HepG2 (cell line): ENCODE measurements at regions not wholly inside any gene's neighbourhood (a gene's known extent, or its start where the extent isn't known, plus 50 kb on each side); places are given as distances from the start of the nearest gene placed in this dataset.

Source experiments
- CTCF ChIP-seq: sonication (generic); formaldehyde crosslinking; IDR thresholded peaks from 2 replicates; pipeline ENCODE4 v1.5.0; 2020; ENCODE audit warnings: mild to moderate bottlenecking, missing genetic modification reagents, moderate library complexity
- KLF15 ChIP-seq: sonication (generic); formaldehyde crosslinking; IDR thresholded peaks from 2 replicates; pipeline ENCODE4 v1.8.1; 2023; ENCODE audit warnings: borderline replicate concordance, mild to moderate bottlenecking, inconsistent platforms, missing genetic modification reagents, mixed read lengths
- U2AF1 ChIP-seq: fragments of 200-400 bp; formaldehyde crosslinking; optimal IDR thresholded peaks from 2 replicates; pipeline ENCODE3; 2017; ENCODE audit warnings: mild to moderate bottlenecking, low read depth, low read length
- ZNF646 ChIP-seq: sonication (generic); formaldehyde crosslinking; IDR thresholded peaks from 2 replicates; pipeline ENCODE4 v1.9.0; 2021; ENCODE audit warnings: mild to moderate bottlenecking, missing genetic modification reagents
- ZNF747 ChIP-seq: sonication (generic); formaldehyde crosslinking; IDR thresholded peaks from 2 replicates; pipeline ENCODE4 v1.8.1; 2023; ENCODE audit warnings: missing genetic modification reagents, mild to moderate bottlenecking, borderline replicate concordance
- TF ChIP-seq, protein P1 (sequence below), 2 experiments: fragments of 450-650 bp in 1 of 2; sonication (generic) in 1 of 2; formaldehyde crosslinking; IDR thresholded peaks; 2 replicates each; pipeline versions ENCODE4 v1.5.0 to v1.8.0; 2020 to 2022; ENCODE audit warnings: mild to moderate bottlenecking in 1 of 2, missing genetic modification reagents in 1 of 2

- TF ChIP-seq U2AF1, result no peak
- no peak for TF ChIP-seq CTCF
- TF ChIP-seq ZNF646 (CRISPR knock-in tag), result no peak
- TF ChIP-seq, protein P1, sequence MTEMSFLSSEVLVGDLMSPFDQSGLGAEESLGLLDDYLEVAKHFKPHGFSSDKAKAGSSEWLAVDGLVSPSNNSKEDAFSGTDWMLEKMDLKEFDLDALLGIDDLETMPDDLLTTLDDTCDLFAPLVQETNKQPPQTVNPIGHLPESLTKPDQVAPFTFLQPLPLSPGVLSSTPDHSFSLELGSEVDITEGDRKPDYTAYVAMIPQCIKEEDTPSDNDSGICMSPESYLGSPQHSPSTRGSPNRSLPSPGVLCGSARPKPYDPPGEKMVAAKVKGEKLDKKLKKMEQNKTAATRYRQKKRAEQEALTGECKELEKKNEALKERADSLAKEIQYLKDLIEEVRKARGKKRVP (CRISPR knock-in tag; IDR thresholded peaks at IDR 0.05), result no peak
- TF ChIP-seq ZNF747 (CRISPR knock-in tag), result no peak
- no peak for TF ChIP-seq KLF15 (CRISPR knock-in tag)
These were observed 124.5 kb downstream of the EN1 start for GRCh38 chr2:118722976-118723375.
